ENCODE measurements at regions not wholly inside any gene's neighbourhood (a gene's known extent, or its start where the extent isn't known, plus 50 kb on each side); places are given as distances from the start of the nearest gene placed in this dataset.

- TF ChIP-seq HCFC1 (IDR thresholded peaks at IDR 0.05; ENCODE audit: low read length) (no peak), SIN3A (IDR thresholded peaks at IDR 0.05; ENCODE audit: low read depth, low read length) (no peak), IRF3 (IDR thresholded peaks at IDR 0.05) (no peak), RFX5 (IDR thresholded peaks at IDR 0.05; ENCODE audit: low read depth, low read length) (no peak), RELA (IDR thresholded peaks at IDR 0.05; ENCODE audit: borderline replicate concordance, partially characterized antibody) (no peak), PBX3 (IDR thresholded peaks at IDR 0.05; ENCODE audit: insufficient replicate concordance, low read depth, low read length) (no peak), NFYB (IDR thresholded peaks at IDR 0.05; ENCODE audit: insufficient read depth, low read depth, low read length) (no peak), BMI1 (IDR thresholded peaks at IDR 0.05; ENCODE audit: borderline replicate concordance) (no peak), SP1 (IDR thresholded peaks at IDR 0.05; ENCODE audit: low read depth, low read length) (no peak)
Measured at GRCh38 chr4:136328131-136328530, 1204.2 kb downstream of the PCDH18 start.
